OCI-LY7 (cell line): ENCODE measurements at regions not wholly inside any gene's neighbourhood (a gene's known extent, or its start where the extent isn't known, plus 50 kb on each side); places are given as distances from the start of the nearest gene placed in this dataset.

Experiments
- BruUV-seq: library from RNA; stranded (reverse); fragments of 400-500 nt; replicated peaks from 2 replicates; lab custom pipeline; 2021; lab: Mats Ljungman, UMichigan
- CTCF ChIA-PET: fragments of 300-600 bp; sonication (Branson Sonifier 250); formaldehyde crosslinking; loops from one replicate; lab custom pipeline; 2022; ENCODE audit warnings: antibody characterized with exemption; ENCODE audit not compliant: unreplicated experiment; lab: Charles Lee
- POLR2A ChIA-PET: fragments of 300-600 bp; sonication (Branson Sonifier 250); formaldehyde crosslinking; loops from one replicate; lab custom pipeline; 2022; ENCODE audit warnings: antibody characterized with exemption; lab: Charles Lee
- DNase-seq: peaks from one replicate; pipeline ENCODE4 v3.0.0-alpha.2; 2015; ENCODE audit warnings: low spot score
- H2AFZ ChIP-seq: fragments of 200-600 bp; sonication (generic), shearing (Covaris generic); 2 replicates; pipeline ENCODE4 v1.6.1; 2014; ENCODE audit warnings: mild to moderate bottlenecking, antibody characterized with exemption, low read length, moderate library complexity
- H3K27ac ChIP-seq: fragments of 200-600 bp; sonication (generic); 2 replicates; pipeline ENCODE4 v1.5.1; 2014; ENCODE audit warnings: mixed run types, low read depth, mild to moderate bottlenecking, moderate library complexity, low read length, inconsistent platforms; ENCODE audit not compliant: poor library complexity, severe bottlenecking
- H3K36me3 ChIP-seq: fragments of 200-600 bp; sonication (generic); 2 replicates; pipeline ENCODE4 v1.6.1; 2014; ENCODE audit warnings: mild to moderate bottlenecking, antibody characterized with exemption, low read length, moderate library complexity, mixed read lengths; ENCODE audit not compliant: insufficient read depth
- H3K4me1 ChIP-seq: fragments of 200-600 bp; sonication (generic); 2 replicates; pipeline ENCODE4 v1.5.1; 2014; ENCODE audit warnings: mild to moderate bottlenecking, low read length; ENCODE audit not compliant: insufficient read depth, poor library complexity, severe bottlenecking
- H3K4me2 ChIP-seq: fragments of 200-600 bp; sonication (generic); 2 replicates; pipeline ENCODE4 v1.6.1; 2014; ENCODE audit warnings: mild to moderate bottlenecking, low read length
- H3K4me3 ChIP-seq: fragments of 200-600 bp; sonication (generic); 2 replicates; pipeline ENCODE4 v1.5.1; 2014; ENCODE audit warnings: mild to moderate bottlenecking, low read depth, low read length; ENCODE audit not compliant: poor library complexity, severe bottlenecking
- H3K79me2 ChIP-seq: fragments of 200-600 bp; sonication (generic); 2 replicates; pipeline ENCODE4 v1.6.1; 2016; ENCODE audit warnings: low read depth, mild to moderate bottlenecking, low read length, moderate library complexity, mixed read lengths; ENCODE audit not compliant: insufficient read depth
- H3K9me2 ChIP-seq: fragments of 200-600 bp; sonication (generic); 2 replicates; pipeline ENCODE4 v1.6.1; 2016; ENCODE audit warnings: mild to moderate bottlenecking, low read length, mixed read lengths; ENCODE audit not compliant: insufficient read depth
- H3K9me3 ChIP-seq: fragments of 200-600 bp; sonication (generic); 2 replicates; pipeline ENCODE4 v1.6.1; 2014; ENCODE audit warnings: mild to moderate bottlenecking, mixed run types, low read length, mixed read lengths
- H4K20me1 ChIP-seq: fragments of 200-600 bp; sonication (generic); 2 replicates; pipeline ENCODE4 v1.6.1; 2014; ENCODE audit warnings: mild to moderate bottlenecking, antibody characterized with exemption, low read length, moderate library complexity, mixed read lengths; ENCODE audit not compliant: insufficient read depth
- CTCF ChIP-seq: fragments of 200-600 bp; sonication (generic); conservative IDR thresholded peaks from 2 replicates; pipeline ENCODE4 v1.5.1; 2014; ENCODE audit warnings: mild to moderate bottlenecking, antibody characterized with exemption, low read length, moderate library complexity, mixed read lengths
- EZH2phosphoT487 ChIP-seq: fragments of 200-600 bp; sonication (generic); IDR thresholded peaks from 2 replicates; pipeline ENCODE4 v1.6.1; 2018; ENCODE audit warnings: low read depth, borderline replicate concordance, mild to moderate bottlenecking, mixed run types, antibody characterized with exemption, low read length, moderate library complexity, mixed read lengths
- intact Hi-C: fragments of 100-400 bp; cut with micrococcal nuclease; formaldehyde crosslinking; loops from one replicate; pipeline ENCODE4 v1.10.0; 2022; ENCODE audit not compliant: unreplicated experiment

DNA sequence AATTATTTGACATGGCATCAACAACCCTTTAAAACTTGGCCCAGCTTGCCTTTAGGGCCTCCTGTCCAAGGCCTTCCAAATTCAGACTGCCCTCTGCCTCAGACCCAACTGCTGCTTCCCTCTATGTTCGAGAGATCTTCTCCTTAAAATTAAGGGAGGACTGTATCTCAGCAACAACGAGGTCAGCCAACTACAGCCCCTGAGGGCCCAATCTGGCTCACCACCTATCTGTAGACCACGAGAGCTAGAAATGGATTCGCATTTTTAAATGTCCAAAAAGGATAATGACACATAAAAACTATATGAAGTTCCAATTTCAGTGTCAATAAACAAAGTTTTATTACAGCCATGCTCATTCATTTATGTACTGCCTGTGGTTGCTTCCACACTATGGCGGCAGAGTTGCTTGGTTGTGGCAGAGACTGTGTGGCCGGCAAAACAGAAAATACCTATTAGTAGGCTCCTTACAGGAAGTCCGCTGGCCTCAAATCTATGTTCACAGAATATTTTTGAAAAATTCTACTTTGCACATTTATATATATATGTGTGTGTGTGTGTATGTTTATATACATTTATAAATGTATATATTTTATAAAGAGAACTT is 1026.9 kb downstream of the BCL11B start:
- Histone ChIP-seq H3K4me3 (no peak overlapping the region), H4K20me1 (no peaks in the 10 kb centered on the region), H3K9me3 (no peaks in the 10 kb centered on the region), H3K36me3 (no peaks in the 10 kb centered on the region), H3K27ac (no peak overlapping the region), H3K9me2 (no peaks in the 10 kb centered on the region), H3K4me2 (no peak overlapping the region), H3K4me1 (no peaks in the 10 kb centered on the region), H3K79me2 (no peaks in the 10 kb centered on the region), H2AFZ (no peak overlapping the region)
- DNase-seq, result no peak
- no TSS peak for BruUV-seq
- TF ChIP-seq EZH2phosphoT487, result no peak
- TF ChIP-seq CTCF, result no peak
- intact Hi-C loops, result no loop called here
- CTCF ChIA-PET, result no interaction called here
- POLR2A ChIA-PET, result no interaction called here

GRCh38 chr14:98249057-98249456 is 1022.9 kb downstream of the BCL11B start:
- Histone ChIP-seq H3K27ac (no peak overlapping the region), H3K4me2 (no peak overlapping the region), H2AFZ (no peak overlapping the region), H3K79me2 (no peaks in the 10 kb centered on the region), H3K4me3 (no peak overlapping the region), H4K20me1 (no peaks in the 10 kb centered on the region), H3K9me2 (no peaks in the 10 kb centered on the region), H3K4me1 (no peaks in the 10 kb centered on the region), H3K9me3 (no peaks in the 10 kb centered on the region), H3K36me3 (no peaks in the 10 kb centered on the region)
- no peak for DNase-seq
- POLR2A ChIA-PET, result no interaction called here
- no TSS peak for BruUV-seq
- intact Hi-C loops, result no loop called here
- CTCF ChIA-PET, result no interaction called here
- TF ChIP-seq CTCF (no peak), EZH2phosphoT487 (no peak)

DNA sequence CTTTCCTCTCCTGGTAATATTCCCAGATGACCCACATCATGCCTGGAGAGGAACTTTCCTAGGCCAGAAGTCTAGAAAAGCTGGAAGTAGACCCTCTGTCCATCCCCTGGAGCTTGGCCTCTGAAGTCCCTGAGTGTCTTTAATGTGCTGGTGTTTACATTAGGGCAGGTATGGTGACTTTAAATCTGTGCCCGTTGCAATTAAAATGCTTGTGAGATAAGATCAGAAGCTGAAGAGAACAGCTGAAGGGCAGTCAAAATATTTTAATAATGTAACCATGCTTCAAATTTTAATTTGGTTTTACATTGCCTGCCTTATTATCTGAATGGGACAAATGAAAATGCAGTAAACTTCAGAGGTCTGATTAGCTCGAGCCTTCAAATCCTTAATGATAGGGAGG is 1022.5 kb downstream of the BCL11B start:
- no peaks in the 10 kb centered on the region for H4K20me1 ChIP-seq
- no peaks in the 10 kb centered on the region for H3K4me1 ChIP-seq
- CTCF ChIA-PET, result no interaction called here
- no peak overlapping the region for H3K27ac ChIP-seq
- intact Hi-C loops, result no loop called here
- no peaks in the 10 kb centered on the region for H3K36me3 ChIP-seq
- no peak overlapping the region for H3K4me2 ChIP-seq
- H3K79me2 ChIP-seq, result no peaks in the 10 kb centered on the region
- TF ChIP-seq EZH2phosphoT487 (no peak), CTCF (no peak)
- POLR2A ChIA-PET, result no interaction called here
- no peak for DNase-seq
- no peaks in the 10 kb centered on the region for H3K9me2 ChIP-seq
- no TSS peak for BruUV-seq
- H2AFZ ChIP-seq, result no peak overlapping the region
- H3K4me3 ChIP-seq, result no peak overlapping the region
- no peaks in the 10 kb centered on the region for H3K9me3 ChIP-seq
